ENCODE measurements at regions not wholly inside any gene's neighbourhood (a gene's known extent, or its start where the extent isn't known, plus 50 kb on each side); places are given as distances from the start of the nearest gene placed in this dataset.

- no peak overlapping the region for H3K9ac ChIP-seq (ENCODE audit: low read depth in 1 of 2, low read length in 2 of 2)
- H3K4me3 ChIP-seq (ENCODE audit: low read depth in 1 of 3, low read length in 3 of 3), result no peak overlapping the region
- TF ChIP-seq EGR1 (IDR thresholded peaks at IDR 0.05; ENCODE audit: low read depth in 2 of 2) (no peak), JUND (IDR thresholded peaks at IDR 0.05) (no peak), RXRA (IDR thresholded peaks at IDR 0.05) (no peak), FOXA2 (IDR thresholded peaks at IDR 0.05) (no peak), FOXA1 (IDR thresholded peaks at IDR 0.05) (no peak), YY1 (IDR thresholded peaks at IDR 0.05) (no peak)
- H3K36me3 ChIP-seq (ENCODE audit: control insufficient read depth in 4 of 4, insufficient read depth in 3 of 4, low read depth in 1 of 4, low read length in 3 of 4), result no peaks in the 10 kb centered on the region
- no peaks in the 10 kb centered on the region for H3K9me3 ChIP-seq (ENCODE audit: control insufficient read depth in 4 of 4, low read length in 3 of 4)
- 91% methylated on average over 1 of the region's 1 CpG for WGBS
- DNase-seq (ENCODE audit: low spot score), result no peak
- peaks cover 0 to 3% (median 0%) of the 10 kb centered on the region in 4 donors for H3K27me3 ChIP-seq (ENCODE audit: control insufficient read depth in 4 of 4, insufficient read depth in 4 of 4, low read length in 3 of 4)
- no peaks in the 10 kb centered on the region for H3K4me1 ChIP-seq (ENCODE audit: control insufficient read depth in 4 of 4, insufficient read depth in 4 of 4, low read length in 3 of 4)
- H3K27ac ChIP-seq (ENCODE audit: low read depth in 1 of 2, low read length in 2 of 2), result no peak overlapping the region
Observed at GRCh38 chr18:1049173-1049572, 144.5 kb downstream of the ADCYAP1 start.

DNA sequence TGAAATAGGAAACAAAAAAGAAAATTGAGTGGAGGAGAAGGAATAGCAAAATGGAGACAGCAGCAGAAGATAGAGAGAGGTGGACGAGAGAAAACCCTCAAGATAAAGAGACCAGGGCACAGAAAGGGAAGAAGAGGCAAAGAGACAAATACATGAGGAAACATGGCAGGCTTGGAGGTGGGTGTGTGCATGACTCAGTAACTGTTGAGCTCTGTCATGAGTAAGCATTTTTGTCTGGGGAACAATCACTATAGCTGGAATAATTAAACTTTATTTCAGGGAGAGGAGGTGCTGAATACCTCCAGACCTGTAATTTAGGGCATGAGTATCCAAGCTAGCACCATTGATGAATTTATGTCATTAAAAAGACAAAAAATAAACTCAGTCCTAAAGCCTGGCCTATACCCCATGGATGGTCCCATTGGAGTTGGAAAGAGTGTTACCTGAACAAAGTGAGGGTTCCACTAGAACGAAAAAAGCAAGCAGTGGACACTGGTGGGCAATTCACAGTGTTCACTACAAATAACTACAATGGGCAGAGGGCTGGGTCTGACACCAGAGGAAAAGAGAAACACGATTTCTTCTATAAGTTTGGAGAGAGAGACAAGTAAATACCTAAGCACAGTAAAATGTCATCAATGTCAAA lies 145.5 kb downstream of the ADCYAP1 start:
- no peaks in the 10 kb centered on the region for H3K9me3 ChIP-seq (ENCODE audit: control insufficient read depth in 4 of 4, low read length in 3 of 4)
- no peak overlapping the region for H3K4me3 ChIP-seq (ENCODE audit: low read depth in 1 of 3, low read length in 3 of 3)
- H3K9ac ChIP-seq (ENCODE audit: low read depth in 1 of 2, low read length in 2 of 2), result no peak overlapping the region
- peaks cover 0 to 3% (median 0%) of the 10 kb centered on the region in 4 donors for H3K27me3 ChIP-seq (ENCODE audit: control insufficient read depth in 4 of 4, insufficient read depth in 4 of 4, low read length in 3 of 4)
- no peak overlapping the region for H3K27ac ChIP-seq (ENCODE audit: low read depth in 1 of 2, low read length in 2 of 2)
- no peaks in the 10 kb centered on the region for H3K36me3 ChIP-seq (ENCODE audit: control insufficient read depth in 4 of 4, insufficient read depth in 3 of 4, low read depth in 1 of 4, low read length in 3 of 4)
- no peaks in the 10 kb centered on the region for H3K4me1 ChIP-seq (ENCODE audit: control insufficient read depth in 4 of 4, insufficient read depth in 4 of 4, low read length in 3 of 4)
- WGBS, result 57% methylated on average over 3 of the region's 3 CpGs
- no peak for DNase-seq (ENCODE audit: low spot score)
- TF ChIP-seq, protein P1, sequence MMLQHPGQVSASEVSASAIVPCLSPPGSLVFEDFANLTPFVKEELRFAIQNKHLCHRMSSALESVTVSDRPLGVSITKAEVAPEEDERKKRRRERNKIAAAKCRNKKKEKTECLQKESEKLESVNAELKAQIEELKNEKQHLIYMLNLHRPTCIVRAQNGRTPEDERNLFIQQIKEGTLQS (IDR thresholded peaks at IDR 0.05), result no peak
- TF ChIP-seq YY1 (IDR thresholded peaks at IDR 0.05) (no peak), NR2F2 (IDR thresholded peaks at IDR 0.05) (no peak), SP1 (IDR thresholded peaks at IDR 0.05) (no peak), FOXA2 (IDR thresholded peaks at IDR 0.05) (no peak), GABPA (IDR thresholded peaks at IDR 0.05 in 1 of 2, conservative IDR thresholded peaks at IDR 0.05 in 1 of 2) (no peak), ZBTB33 (IDR thresholded peaks at IDR 0.05) (no peak), FOXA1 (IDR thresholded peaks at IDR 0.05) (no peak), RXRA (IDR thresholded peaks at IDR 0.05) (no peak), JUND (IDR thresholded peaks at IDR 0.05) (no peak), REST (IDR thresholded peaks at IDR 0.05) (no peak), HNF4G (IDR thresholded peaks at IDR 0.05) (no peak)
